Aorta (tissue), 5 donors: ENCODE measurements at regions not wholly inside any gene's neighbourhood (a gene's known extent, or its start where the extent isn't known, plus 50 kb on each side); places are given as distances from the start of the nearest gene placed in this dataset.
"Not testable (repeated sequence)": the region's sequence is repeated elsewhere in the genome, so short reads cannot be mapped to it uniquely, and the experiment has no call there.

Source experiments
- ATAC-seq: fragments of 200-7000 bp; cut with Tn5 transposase; one replicate; pipeline ENCODE4 v1.9.1; 2022; ENCODE audit warnings: moderate library complexity; ENCODE audit not compliant: low FRiP score
- DNase-seq, 2 donors: peaks; one replicate each; pipeline ENCODE4 v3.0.0-alpha.2; 2020
- H3K27ac ChIP-seq, 2 donors: one replicate each; pipeline ENCODE4 v1.5.1; 2013; ENCODE audit warnings: low read length in 2 of 2, mild to moderate bottlenecking in 2 of 2, moderate library complexity in 2 of 2, control low read depth in 1 of 2, inconsistent platforms in 1 of 2, low read depth in 1 of 2
- H3K27me3 ChIP-seq, 2 donors: one replicate each; pipeline ENCODE4 v1.6.1; 2013; ENCODE audit warnings: control low read depth in 1 of 2, low read length in 1 of 2, mild to moderate bottlenecking in 1 of 2, moderate library complexity in 1 of 2; ENCODE audit not compliant: insufficient read depth in 2 of 2, control insufficient read depth in 1 of 2
- H3K36me3 ChIP-seq, 2 donors: one replicate each; pipeline ENCODE4 v1.6.1; 2013; ENCODE audit warnings: control low read depth in 1 of 2, low read length in 1 of 2, mild to moderate bottlenecking in 1 of 2; ENCODE audit not compliant: insufficient read depth in 2 of 2, control insufficient read depth in 1 of 2
- H3K4me1 ChIP-seq, 2 donors: one replicate each; pipeline ENCODE4 v1.6.1; 2013; ENCODE audit warnings: low read length in 2 of 2, control low read depth in 1 of 2, mild to moderate bottlenecking in 1 of 2, moderate library complexity in 1 of 2; ENCODE audit not compliant: insufficient read depth in 2 of 2, control insufficient read depth in 1 of 2
- H3K4me3 ChIP-seq, 2 donors: one replicate each; pipeline ENCODE4 v1.5.1; 2013; ENCODE audit warnings: low read length in 2 of 2, control low read depth in 1 of 2, mild to moderate bottlenecking in 1 of 2
- H3K9me3 ChIP-seq: one replicate; pipeline ENCODE4 v1.6.1; 2013; ENCODE audit warnings: mild to moderate bottlenecking, low read length; ENCODE audit not compliant: control insufficient read depth
- WGBS, 2 donors: extraction: QIAGEN DNeasy Blood & Tissue Kit; methylation state at CpG; one replicate each; pipeline ENCODE4 v1.1.7; 2013; 5-methylcytosine and 5-hydroxymethylcytosine counted together
- intact Hi-C, 2 donors: fragments of 100-400 bp; cut with DNase I; formaldehyde crosslinking; loops; one replicate each; pipeline versions ENCODE4 v1.14.2 to v1.15.0; 2022
- donor health status: healthy with polysubstance abuse.
- donor health status: Bipolar disorder and iron deficiency.
- donor health status: DM: no; HTN: no; CAD: no.
- donor health status: DM: no; HTN: no; CAD: no.
- donor health status: DM: yes; HTN: yes; CAD: no.

DNA sequence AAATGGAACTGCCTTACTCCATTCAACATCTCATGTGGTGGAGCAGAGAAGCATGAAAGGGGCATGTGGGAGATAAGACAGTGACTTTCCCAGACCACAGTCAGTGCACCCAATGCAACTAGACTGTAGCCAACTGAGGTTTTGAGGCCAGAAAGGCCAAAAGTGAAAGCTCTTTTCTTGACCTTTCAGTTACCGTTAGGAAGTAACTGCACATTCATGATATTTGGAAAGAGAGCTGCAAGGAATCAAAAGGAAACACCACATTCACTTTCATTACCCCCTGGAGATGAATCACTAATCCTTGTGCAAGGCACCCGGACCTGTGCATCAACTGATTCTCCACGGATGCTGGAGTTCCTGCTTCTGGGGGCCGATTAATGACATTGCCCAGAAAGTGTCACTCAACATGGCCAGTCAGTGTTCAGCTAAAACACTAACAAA is 72.9 kb upstream of the ELK3 start:
- no peak overlapping the region for H3K4me3 ChIP-seq
- H3K4me1 ChIP-seq: no peaks in the 10 kb centered on the region
- no peak for DNase-seq
- no peaks in the 10 kb centered on the region for H3K36me3 ChIP-seq
- no peak overlapping the region for H3K27ac ChIP-seq
- H3K9me3 ChIP-seq: no peaks in the 10 kb centered on the region
- WGBS, 2 donors: 32 to 41% methylated on average over 4 of the region's 4 CpGs
- intact Hi-C loops: no loop called here
- H3K27me3 ChIP-seq: no peaks in the 10 kb centered on the region
- ATAC-seq: no peak

DNA sequence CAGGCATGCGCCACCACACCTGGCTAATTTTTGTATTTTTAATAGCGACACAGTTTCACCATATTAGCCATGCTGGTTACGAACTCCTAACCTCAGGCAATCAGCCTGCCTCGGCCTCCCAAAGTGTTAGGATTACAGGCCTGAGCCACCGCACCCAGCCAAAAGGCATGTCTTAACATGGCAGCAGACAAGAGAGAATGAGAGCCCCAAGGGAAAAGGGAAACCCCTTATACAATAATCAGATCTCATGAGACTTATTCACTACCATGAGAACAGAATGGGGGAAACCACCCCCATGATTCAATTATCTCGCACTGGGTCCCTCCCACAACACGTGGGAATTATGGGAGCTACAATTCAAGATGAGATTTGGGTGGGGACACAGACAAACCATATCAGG is 65.9 kb upstream of the ELK3 start:
- H3K27me3 ChIP-seq, H3K27ac ChIP-seq, DNase-seq, intact Hi-C loops, H3K9me3 ChIP-seq, H3K4me3 ChIP-seq, ATAC-seq, H3K36me3 ChIP-seq, H3K4me1 ChIP-seq: not testable (repeated sequence)
- 96 to 97% methylated on average over 7 of the region's 7 CpGs for WGBS, 2 donors

DNA sequence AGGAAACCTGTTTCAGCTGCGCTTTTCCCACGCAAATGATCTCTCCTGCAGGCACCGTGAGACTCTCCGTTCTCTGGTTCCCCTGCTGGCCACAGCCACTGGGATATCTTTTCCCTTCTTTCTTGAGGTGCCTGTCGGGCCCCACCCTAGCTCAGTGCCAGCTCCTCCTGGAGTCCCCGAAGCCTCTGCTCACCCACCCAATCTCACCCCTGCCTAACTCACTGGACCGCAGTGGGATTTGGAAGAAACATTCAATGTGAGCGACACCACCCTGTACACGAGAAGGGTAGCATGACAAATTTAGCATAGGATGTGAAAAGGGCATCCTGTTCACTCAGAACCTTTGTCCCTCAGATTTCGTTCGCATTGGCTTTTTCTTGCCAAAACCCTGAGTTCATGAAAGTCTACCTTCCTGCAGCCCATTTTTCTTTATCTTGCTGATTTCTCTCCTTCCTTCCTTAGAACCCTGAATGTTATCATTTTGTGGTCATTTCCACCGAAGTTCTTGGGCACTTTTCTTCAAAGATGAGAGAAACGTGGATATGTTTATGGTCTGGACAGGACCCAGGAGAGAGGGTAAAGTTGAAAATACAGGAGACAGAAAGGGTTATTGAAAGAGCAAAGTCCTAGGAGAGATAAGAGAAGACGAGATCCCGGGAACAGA is 63.6 kb upstream of the ELK3 start:
- ATAC-seq (no peak), DNase-seq (no peak)
- Histone ChIP-seq H3K9me3 (no peaks in the 10 kb centered on the region), H3K27ac (no peak overlapping the region), H3K27me3 (peaks cover 0 to 1% of the 10 kb centered on the region in 2 donors), H3K36me3 (no peaks in the 10 kb centered on the region), H3K4me1 (peaks cover 0 to under 1% of the 10 kb centered on the region in 2 donors), H3K4me3 (no peak overlapping the region)
- 67 to 69% methylated on average over 15 of the region's 15 CpGs for WGBS, 2 donors
- intact Hi-C loops: no loop called here

GRCh38 chr12:96131230-96131788 is 62.9 kb upstream of the ELK3 start:
- H3K27me3 ChIP-seq: peaks cover 0 to 1% of the 10 kb centered on the region in 2 donors
- peaks cover 0 to 3% of the 10 kb centered on the region in 2 donors for H3K4me1 ChIP-seq
- H3K9me3 ChIP-seq: no peaks in the 10 kb centered on the region
- H3K27ac ChIP-seq: no peak overlapping the region
- DNase-seq (no peak), ATAC-seq (no peak)
- H3K4me3 ChIP-seq: no peak overlapping the region
- WGBS, 2 donors: 63 to 66% methylated on average over 5 of the region's 5 CpGs
- intact Hi-C loops: no loop called here
- no peaks in the 10 kb centered on the region for H3K36me3 ChIP-seq

GRCh38 chr12:96132819-96133218 is 61.4 kb upstream of the ELK3 start:
- DNase-seq: no peak
- H3K4me1 ChIP-seq: peaks cover 0 to 3% of the 10 kb centered on the region in 2 donors
- H3K4me3 ChIP-seq: no peak overlapping the region
- H3K27me3 ChIP-seq: peaks cover 0 to 1% of the 10 kb centered on the region in 2 donors
- WGBS, 2 donors: 95 to 96% methylated on average over 4 of the region's 4 CpGs
- intact Hi-C loops: no loop called here
- no peaks in the 10 kb centered on the region for H3K36me3 ChIP-seq
- ATAC-seq: no peak
- H3K27ac ChIP-seq: no peak overlapping the region
- H3K9me3 ChIP-seq: no peaks in the 10 kb centered on the region

DNA sequence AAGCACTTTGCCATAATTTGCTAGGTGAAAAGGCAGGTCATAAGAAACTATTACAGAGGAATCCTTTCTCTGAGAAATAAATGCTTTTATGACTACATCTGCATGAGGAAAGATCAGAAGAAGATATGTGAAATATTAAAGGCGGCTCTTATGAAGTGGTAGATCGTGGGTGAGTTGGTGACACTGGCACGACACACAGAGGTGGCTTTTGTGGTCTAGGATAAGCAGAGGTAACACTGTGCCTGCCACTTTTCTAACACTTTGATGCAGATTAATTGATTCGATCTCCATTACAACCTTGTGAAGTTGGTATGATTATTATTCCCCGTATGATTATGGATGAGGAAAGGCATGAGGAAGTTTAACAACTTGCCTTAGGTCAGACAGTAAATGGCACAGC is 60.0 kb upstream of the ELK3 start:
- intact Hi-C loops: no loop called here
- Histone ChIP-seq H3K4me3 (no peak overlapping the region), H3K36me3 (no peaks in the 10 kb centered on the region), H3K4me1 (peaks cover 0 to 3% of the 10 kb centered on the region in 2 donors), H3K9me3 (no peaks in the 10 kb centered on the region), H3K27ac (no peak overlapping the region), H3K27me3 (no peaks in the 10 kb centered on the region)
- ATAC-seq (no peak), DNase-seq (no peak)
- 95% methylated on average over 5 of the region's 5 CpGs for WGBS, 2 donors

- WGBS, 2 donors: 2 to 8% methylated on average over 3 of the region's 3 CpGs
- ATAC-seq: peak; percentile 46
Observed at GRCh38 chr12:96136161-96136560, 58.0 kb upstream of the ELK3 start.

GRCh38 chr12:96136725-96137378 is 57.3 kb upstream of the ELK3 start:
- 82 to 85% methylated on average over 4 of the region's 4 CpGs for WGBS, 2 donors
- Histone ChIP-seq H3K4me1 (peaks cover 0 to 3% of the 10 kb centered on the region in 2 donors), H3K36me3 (no peaks in the 10 kb centered on the region), H3K27ac (peak overlapping the region in 1 of 2 donors; percentile 17), H3K9me3 (no peaks in the 10 kb centered on the region), H3K4me3 (no peak overlapping the region), H3K27me3 (no peaks in the 10 kb centered on the region)
- DNase-seq (no peak), ATAC-seq (no peak)
- intact Hi-C loops: no loop called here

More at GRCh38 chr12:96136161-96136560, 58.0 kb upstream of the ELK3 start:
- H3K36me3 ChIP-seq: no peaks in the 10 kb centered on the region
- intact Hi-C loops: no loop called here
- peak in 1 of 2 donors; percentile 63 for DNase-seq
- no peaks in the 10 kb centered on the region for H3K27me3 ChIP-seq
- H3K4me1 ChIP-seq: peaks cover 0 to 3% of the 10 kb centered on the region in 2 donors
- H3K4me3 ChIP-seq: no peak overlapping the region
- H3K27ac ChIP-seq: peak overlapping the region in 1 of 2 donors; percentile 34
- H3K9me3 ChIP-seq: no peaks in the 10 kb centered on the region

DNA sequence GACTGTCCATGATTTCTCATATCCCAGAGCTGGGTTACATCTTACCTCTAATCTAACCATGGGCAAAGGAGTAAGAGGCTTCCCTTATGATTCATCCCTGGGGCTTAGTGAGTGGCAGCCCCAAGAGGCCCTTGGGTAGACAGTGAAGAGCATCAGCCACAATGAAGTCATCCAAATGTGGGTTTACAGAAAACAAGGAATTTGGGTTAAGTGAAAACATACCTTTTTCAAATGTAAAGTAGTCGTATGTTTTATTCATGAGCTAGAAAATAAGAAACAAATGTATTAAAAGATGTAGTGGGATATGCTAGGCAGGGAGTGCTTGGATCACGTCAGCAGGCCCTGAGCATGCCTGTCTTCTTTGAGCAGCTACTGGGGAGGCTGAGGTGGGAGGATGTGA is 54.0 kb upstream of the ELK3 start:
- Histone ChIP-seq H3K27me3 (no peaks in the 10 kb centered on the region), H3K4me1 (peaks cover 0 to 3% of the 10 kb centered on the region in 2 donors), H3K4me3 (no peak overlapping the region), H3K36me3 (no peaks in the 10 kb centered on the region), H3K9me3 (no peaks in the 10 kb centered on the region), H3K27ac (no peak overlapping the region)
- ATAC-seq (no peak), DNase-seq (no peak)
- intact Hi-C loops: no loop called here
- WGBS, 2 donors: 91% methylated on average over 2 of the region's 2 CpGs
